Smooth muscle cell (in vitro differentiated cells): ENCODE measurements at regions not wholly inside any gene's neighbourhood (a gene's known extent, or its start where the extent isn't known, plus 50 kb on each side); places are given as distances from the start of the nearest gene placed in this dataset.

Source experiments
- DNase-seq: peaks from one replicate; lab custom pipeline; 2025; ENCODE audit not compliant: unreplicated experiment; lab: John Stamatoyannopoulos, UW
- H2AFZ ChIP-seq: fragments of 200-600 bp; sonication (generic); 2 replicates; pipeline ENCODE4 v1.6.0; 2016; ENCODE audit warnings: antibody characterized with exemption, low read depth, mild to moderate bottlenecking
- H3F3A ChIP-seq: fragments of 200-600 bp; sonication (generic); 2 replicates; pipeline ENCODE4 v1.6.0; 2017; ENCODE audit warnings: antibody characterized with exemption, low read depth
- H3K27ac ChIP-seq: fragments of 200-600 bp; sonication (generic); 2 replicates; pipeline ENCODE4 v1.5.1; 2016; ENCODE audit warnings: low read depth, mild to moderate bottlenecking
- H3K27me3 ChIP-seq: fragments of 200-600 bp; sonication (generic); 2 replicates; pipeline ENCODE4 v1.6.1; 2016; ENCODE audit warnings: low read depth, mild to moderate bottlenecking
- H3K36me3 ChIP-seq: fragments of 200-600 bp; sonication (generic); 2 replicates; pipeline ENCODE4 v1.5.1; 2016; ENCODE audit warnings: low read depth
- H3K4me1 ChIP-seq: fragments of 200-600 bp; sonication (generic); 2 replicates; pipeline ENCODE4 v1.5.1; 2016; ENCODE audit warnings: low read depth
- H3K4me2 ChIP-seq: fragments of 200-600 bp; sonication (generic); 2 replicates; pipeline ENCODE4 v1.6.0; 2016; ENCODE audit warnings: mild to moderate bottlenecking
- H3K4me3 ChIP-seq: fragments of 200-600 bp; sonication (generic); 2 replicates; pipeline ENCODE4 v1.5.1; 2016; ENCODE audit warnings: mild to moderate bottlenecking
- H3K79me2 ChIP-seq: fragments of 200-600 bp; sonication (generic); 2 replicates; pipeline ENCODE4 v1.6.0; 2016; ENCODE audit warnings: low read depth, mild to moderate bottlenecking
- H3K9ac ChIP-seq: fragments of 200-600 bp; sonication (generic); 2 replicates; pipeline ENCODE4 v1.6.0; 2016; ENCODE audit warnings: low read depth
- H3K9me3 ChIP-seq: fragments of 200-600 bp; sonication (generic); replicated peaks from 2 replicates; pipeline ENCODE4 v1.5.1; 2016; ENCODE audit warnings: low read depth
- H4K20me1 ChIP-seq: fragments of 200-600 bp; sonication (generic); 2 replicates; pipeline ENCODE4 v1.6.0; 2016; ENCODE audit warnings: low read depth
- WGBS: methylation state at CpG from one replicate; pipeline ENCODE4 v1.1.7; 2016; ENCODE audit warnings: low lambda C conversion rate; 5-methylcytosine and 5-hydroxymethylcytosine counted together
- TF ChIP-seq, protein P1 (sequence below): fragments of 200-600 bp; sonication (generic); IDR thresholded peaks from 2 replicates; pipeline ENCODE4 v1.5.1; 2017; ENCODE audit warnings: borderline replicate concordance, mild to moderate bottlenecking, antibody characterized with exemption; ENCODE audit not compliant: insufficient read depth, poor library complexity, severe bottlenecking

DNA sequence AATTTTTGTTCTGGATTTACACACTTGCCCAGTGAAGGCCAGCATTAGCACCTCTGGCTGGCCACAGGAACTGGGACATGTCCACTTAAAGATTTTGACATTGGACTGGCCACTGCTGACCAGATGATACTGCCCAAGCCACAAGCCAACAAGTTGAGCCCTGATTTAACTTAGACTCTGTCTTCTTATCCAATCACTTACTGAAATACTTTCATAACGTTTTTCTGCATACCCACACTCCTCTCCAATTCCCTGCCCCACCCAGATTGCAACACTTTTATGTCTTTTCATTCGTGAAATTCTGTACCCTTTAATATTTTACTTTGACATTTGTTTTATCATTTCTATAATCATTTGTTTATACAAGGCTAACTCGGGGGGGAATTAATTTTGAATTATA, 170.3 kb upstream of the TAB2 start:
- TF ChIP-seq, protein P1, sequence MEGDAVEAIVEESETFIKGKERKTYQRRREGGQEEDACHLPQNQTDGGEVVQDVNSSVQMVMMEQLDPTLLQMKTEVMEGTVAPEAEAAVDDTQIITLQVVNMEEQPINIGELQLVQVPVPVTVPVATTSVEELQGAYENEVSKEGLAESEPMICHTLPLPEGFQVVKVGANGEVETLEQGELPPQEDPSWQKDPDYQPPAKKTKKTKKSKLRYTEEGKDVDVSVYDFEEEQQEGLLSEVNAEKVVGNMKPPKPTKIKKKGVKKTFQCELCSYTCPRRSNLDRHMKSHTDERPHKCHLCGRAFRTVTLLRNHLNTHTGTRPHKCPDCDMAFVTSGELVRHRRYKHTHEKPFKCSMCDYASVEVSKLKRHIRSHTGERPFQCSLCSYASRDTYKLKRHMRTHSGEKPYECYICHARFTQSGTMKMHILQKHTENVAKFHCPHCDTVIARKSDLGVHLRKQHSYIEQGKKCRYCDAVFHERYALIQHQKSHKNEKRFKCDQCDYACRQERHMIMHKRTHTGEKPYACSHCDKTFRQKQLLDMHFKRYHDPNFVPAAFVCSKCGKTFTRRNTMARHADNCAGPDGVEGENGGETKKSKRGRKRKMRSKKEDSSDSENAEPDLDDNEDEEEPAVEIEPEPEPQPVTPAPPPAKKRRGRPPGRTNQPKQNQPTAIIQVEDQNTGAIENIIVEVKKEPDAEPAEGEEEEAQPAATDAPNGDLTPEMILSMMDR, result no peak
- 67% methylated on average over 3 of the region's 3 CpGs for WGBS
- no peak overlapping the region for H2AFZ ChIP-seq
- no peak overlapping the region for H3K9ac ChIP-seq
- no peaks in the 10 kb centered on the region for H4K20me1 ChIP-seq
- H3K4me3 ChIP-seq, result no peak overlapping the region
- no peak overlapping the region for H3K27ac ChIP-seq
- H3K36me3 ChIP-seq, result no peaks in the 10 kb centered on the region
- no peaks in the 10 kb centered on the region for H3K27me3 ChIP-seq
- no peaks in the 10 kb centered on the region for H3K4me1 ChIP-seq
- H3K79me2 ChIP-seq, result no peaks in the 10 kb centered on the region
- DNase-seq, result no peak
- H3F3A ChIP-seq, result no peaks in the 10 kb centered on the region
- H3K9me3 ChIP-seq, result no peaks in the 10 kb centered on the region
- no peak overlapping the region for H3K4me2 ChIP-seq

DNA sequence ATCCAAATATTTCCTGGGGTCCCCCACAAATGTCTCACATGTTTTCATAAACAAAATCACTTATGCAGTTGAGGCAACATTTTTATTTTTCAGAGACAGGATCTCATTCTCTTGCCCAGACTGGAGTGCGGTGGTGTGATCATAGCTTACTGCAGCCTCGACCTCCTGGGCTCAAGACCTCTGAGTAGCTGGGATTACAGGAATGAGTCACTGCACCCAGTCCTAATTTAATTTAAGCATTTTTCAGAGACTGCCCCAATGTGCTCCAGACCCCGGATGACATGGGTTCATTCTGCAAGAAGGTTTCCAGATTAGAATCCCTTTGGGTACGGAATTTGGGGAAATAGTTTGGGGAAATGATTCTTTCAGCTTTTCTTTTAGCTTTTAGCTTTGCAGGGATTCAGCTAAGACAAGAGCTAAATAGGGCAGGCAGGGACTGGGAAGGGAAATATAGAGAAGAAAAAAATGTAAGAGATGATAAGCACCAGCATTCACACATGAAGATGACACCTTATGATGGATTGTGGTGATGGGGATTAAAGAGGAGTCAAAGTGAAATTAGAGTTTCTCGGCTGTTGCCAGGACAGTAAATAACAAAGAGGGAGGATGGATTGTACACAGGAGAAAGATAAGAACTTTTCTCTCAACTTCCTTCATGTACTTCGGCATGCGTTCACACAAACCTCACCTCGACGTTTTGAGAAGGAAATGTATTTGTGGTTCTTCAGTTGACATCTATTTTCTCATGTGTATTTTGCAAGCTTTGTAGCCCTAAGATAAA, 169.4 kb upstream of the TAB2 start:
- TF ChIP-seq, protein P1, result no peak
- H3K27ac ChIP-seq, result no peak overlapping the region
- WGBS, result 65% methylated on average over 9 of the region's 9 CpGs

DNA sequence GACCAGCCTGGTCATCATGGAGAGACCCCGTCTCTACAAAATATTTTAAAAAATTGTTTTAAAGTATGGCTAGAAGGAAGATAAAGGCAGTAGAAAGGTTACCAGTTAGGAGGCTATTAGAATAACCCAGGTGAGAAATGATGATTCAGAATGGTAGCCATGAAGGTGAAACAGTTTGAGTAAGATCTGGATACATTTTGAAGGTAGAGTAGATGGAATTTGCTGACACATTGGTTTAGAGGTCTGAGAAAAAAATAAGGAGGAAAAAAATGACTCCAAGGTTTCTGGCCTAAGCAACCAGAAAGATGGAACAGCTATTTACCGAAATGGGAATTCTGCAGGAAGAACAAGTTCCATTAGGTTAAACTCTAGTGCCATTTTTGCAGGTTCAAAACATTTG, 167.9 kb upstream of the TAB2 start:
- Histone ChIP-seq H3K4me1 (no peaks in the 10 kb centered on the region), H3K27ac (no peak overlapping the region), H2AFZ (no peak overlapping the region), H3K79me2 (no peaks in the 10 kb centered on the region), H3K4me2 (no peak overlapping the region), H3K9me3 (peaks cover 4% of the 10 kb centered on the region), H3K27me3 (no peaks in the 10 kb centered on the region), H3F3A (no peaks in the 10 kb centered on the region), H3K9ac (no peak overlapping the region), H3K4me3 (no peak overlapping the region), H3K36me3 (no peaks in the 10 kb centered on the region), H4K20me1 (no peaks in the 10 kb centered on the region)
- TF ChIP-seq, protein P1, result no peak
- DNase-seq, result no peak
- 95% methylated on average over 2 of the region's 2 CpGs for WGBS

More for the DNA sequence above, 169.4 kb upstream of the TAB2 start:
- no peak overlapping the region for H2AFZ ChIP-seq
- H4K20me1 ChIP-seq, result no peaks in the 10 kb centered on the region
- no peaks in the 10 kb centered on the region for H3K9me3 ChIP-seq
- H3K4me3 ChIP-seq, result no peak overlapping the region
- no peak for DNase-seq
- no peaks in the 10 kb centered on the region for H3K79me2 ChIP-seq
- no peaks in the 10 kb centered on the region for H3K4me1 ChIP-seq
- no peak overlapping the region for H3K9ac ChIP-seq
- H3F3A ChIP-seq, result no peaks in the 10 kb centered on the region
- H3K4me2 ChIP-seq, result no peak overlapping the region
- no peaks in the 10 kb centered on the region for H3K36me3 ChIP-seq
- H3K27me3 ChIP-seq, result no peaks in the 10 kb centered on the region

DNA sequence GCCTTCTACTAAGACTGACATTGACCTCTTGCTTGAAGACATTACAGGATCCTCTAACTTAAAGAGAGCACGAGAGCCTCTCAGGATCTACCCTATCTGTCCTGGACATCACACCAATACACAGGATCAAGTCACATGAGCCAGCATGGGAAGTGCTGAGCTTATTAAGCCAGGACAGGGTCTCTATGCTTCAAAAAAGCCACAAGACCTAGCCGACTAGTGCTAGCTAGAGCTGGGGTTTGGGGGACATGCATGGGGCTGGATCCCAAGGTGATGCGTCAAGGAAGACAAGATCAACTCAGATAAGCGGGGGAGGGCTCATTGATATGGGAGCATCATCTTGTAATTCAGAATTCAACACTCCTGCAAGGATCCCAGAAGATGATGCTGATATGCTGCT, 167.2 kb upstream of the TAB2 start:
- TF ChIP-seq, protein P1, result no peak
- Histone ChIP-seq H3K79me2 (no peaks in the 10 kb centered on the region), H3K36me3 (no peaks in the 10 kb centered on the region), H3K9me3 (peaks cover 4% of the 10 kb centered on the region), H3K9ac (no peak overlapping the region), H3K27me3 (no peaks in the 10 kb centered on the region), H3F3A (no peaks in the 10 kb centered on the region), H3K4me1 (no peaks in the 10 kb centered on the region), H3K27ac (no peak overlapping the region), H3K4me3 (no peak overlapping the region), H4K20me1 (no peaks in the 10 kb centered on the region), H3K4me2 (no peak overlapping the region), H2AFZ (no peak overlapping the region)
- DNase-seq, result no peak
- 84% methylated on average over 4 of the region's 4 CpGs for WGBS
